Esophagus squamous epithelium (tissue), 5 donors: ENCODE measurements at regions not wholly inside any gene's neighbourhood (a gene's known extent, or its start where the extent isn't known, plus 50 kb on each side); places are given as distances from the start of the nearest gene placed in this dataset.

Source experiments
- DNase-seq: peaks from one replicate; lab custom pipeline; 2025; lab: John Stamatoyannopoulos, UW
- H3K27ac ChIP-seq, 4 donors: fragments of 200-600 bp; sonication (generic); one replicate each; pipeline ENCODE4 v1.5.1; 2016 to 2019; ENCODE audit warnings: mild to moderate bottlenecking in 1 of 4
- H3K27me3 ChIP-seq, 4 donors: fragments of 200-600 bp; sonication (generic); 1 replicate in 3 of 4; 2 replicates in 1 of 4; pipeline versions ENCODE4 v1.5.1 to v1.6.0; 2017 to 2021; ENCODE audit warnings: antibody characterized with exemption in 1 of 4
- H3K36me3 ChIP-seq, 3 donors: fragments of 200-600 bp; sonication (generic); one replicate each; pipeline ENCODE4 v1.5.1; 2016 to 2019
- H3K4me1 ChIP-seq, 3 donors: fragments of 200-600 bp; sonication (generic); one replicate each; pipeline ENCODE4 v1.5.1; 2017 to 2019
- H3K4me3 ChIP-seq, 4 donors: fragments of 200-600 bp; sonication (generic); 1 replicate in 3 of 4; 2 replicates in 1 of 4; pipeline ENCODE4 v1.5.1; 2016 to 2019; ENCODE audit warnings: mild to moderate bottlenecking in 2 of 4, moderate library complexity in 1 of 4
- H3K9me3 ChIP-seq, 3 donors: fragments of 200-600 bp; sonication (generic); one replicate each; pipeline ENCODE4 v1.5.1; 2016 to 2019
- POLR2A ChIP-seq, 4 donors: fragments of 450-650 bp; IDR thresholded peaks; one replicate each; pipeline ENCODE4 v1.6.1; 2017; ENCODE audit warnings: antibody characterized with exemption in 4 of 4, mild to moderate bottlenecking in 4 of 4, moderate library complexity in 3 of 4
- WGBS, 2 donors: methylation state at CpG; one replicate each; pipeline ENCODE4 v1.1.5; 2018; 5-methylcytosine and 5-hydroxymethylcytosine counted together
- intact Hi-C: fragments of 100-400 bp; cut with DNase I; formaldehyde crosslinking; loops from one replicate; pipeline ENCODE4 v1.15.0; 2022
- TF ChIP-seq, protein P1 (sequence below), 6 experiments: fragments of 450-650 bp in 4 of 6; fragments of 200-600 bp in 2 of 6; sonication (generic) in 2 of 6; IDR thresholded peaks; one replicate each; pipeline ENCODE4 v1.5.1; 2016 to 2019; ENCODE audit warnings: antibody characterized with exemption in 6 of 6, mild to moderate bottlenecking in 4 of 6, moderate library complexity in 4 of 6
- donor health status: DM: yes; HTN: yes; CAD: no.

- Histone ChIP-seq H3K9me3 (no peaks in the 10 kb centered on the region), H3K4me1 (no peaks in the 10 kb centered on the region), H3K4me3 (no peak overlapping the region), H3K27me3 (peaks cover 0 to 7% (median 0%) of the 10 kb centered on the region in 4 donors), H3K27ac (no peak overlapping the region), H3K36me3 (no peaks in the 10 kb centered on the region)
- DNase-seq, result no peak
- TF ChIP-seq, protein P1, sequence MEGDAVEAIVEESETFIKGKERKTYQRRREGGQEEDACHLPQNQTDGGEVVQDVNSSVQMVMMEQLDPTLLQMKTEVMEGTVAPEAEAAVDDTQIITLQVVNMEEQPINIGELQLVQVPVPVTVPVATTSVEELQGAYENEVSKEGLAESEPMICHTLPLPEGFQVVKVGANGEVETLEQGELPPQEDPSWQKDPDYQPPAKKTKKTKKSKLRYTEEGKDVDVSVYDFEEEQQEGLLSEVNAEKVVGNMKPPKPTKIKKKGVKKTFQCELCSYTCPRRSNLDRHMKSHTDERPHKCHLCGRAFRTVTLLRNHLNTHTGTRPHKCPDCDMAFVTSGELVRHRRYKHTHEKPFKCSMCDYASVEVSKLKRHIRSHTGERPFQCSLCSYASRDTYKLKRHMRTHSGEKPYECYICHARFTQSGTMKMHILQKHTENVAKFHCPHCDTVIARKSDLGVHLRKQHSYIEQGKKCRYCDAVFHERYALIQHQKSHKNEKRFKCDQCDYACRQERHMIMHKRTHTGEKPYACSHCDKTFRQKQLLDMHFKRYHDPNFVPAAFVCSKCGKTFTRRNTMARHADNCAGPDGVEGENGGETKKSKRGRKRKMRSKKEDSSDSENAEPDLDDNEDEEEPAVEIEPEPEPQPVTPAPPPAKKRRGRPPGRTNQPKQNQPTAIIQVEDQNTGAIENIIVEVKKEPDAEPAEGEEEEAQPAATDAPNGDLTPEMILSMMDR (IDR thresholded peaks at IDR 0.05), result no peak
- no peak for TF ChIP-seq POLR2A (IDR thresholded peaks at IDR 0.05)
- intact Hi-C loops, result no loop called here
- 84 to 90% methylated on average over 18 to 19 of the region's 24 CpGs for WGBS, 2 donors
Measured at GRCh38 chr11:71325418-71326327, 73.3 kb upstream of the SHANK2 start.

DNA sequence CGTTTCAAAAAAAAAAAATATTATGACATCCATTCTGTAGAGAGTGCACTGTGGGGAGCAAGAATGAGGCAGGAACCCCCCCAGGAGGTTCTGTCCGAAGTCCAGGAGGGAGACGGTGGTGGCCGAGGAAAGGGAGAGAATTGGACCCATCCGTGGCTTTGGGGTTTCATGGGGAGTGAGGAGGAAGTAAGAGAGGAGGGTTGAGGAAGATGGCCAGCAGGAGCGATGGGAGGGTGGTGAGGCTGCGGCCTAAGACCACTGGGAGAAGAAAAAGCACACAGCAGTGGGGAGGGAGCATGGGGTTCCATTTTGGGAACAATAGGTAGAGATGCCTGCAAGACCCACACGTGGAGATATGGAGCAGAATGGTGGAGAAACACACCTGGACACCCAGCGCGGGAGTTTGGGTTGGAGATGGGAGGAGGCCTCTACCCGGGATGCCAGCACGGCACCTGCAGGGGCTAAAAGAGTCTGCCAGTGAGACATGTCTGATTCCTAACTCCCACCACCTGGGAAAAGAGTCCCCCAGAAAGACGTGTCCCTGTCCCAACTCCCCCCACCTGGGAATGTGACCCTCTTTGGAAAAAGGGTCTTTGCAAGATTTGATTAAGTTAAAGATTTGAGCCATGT lies 72.5 kb upstream of the SHANK2 start:
- TF ChIP-seq, protein P1 (IDR thresholded peaks at IDR 0.05), result no peak
- TF ChIP-seq POLR2A (IDR thresholded peaks at IDR 0.05), result no peak
- Histone ChIP-seq H3K4me1 (no peaks in the 10 kb centered on the region), H3K27me3 (peaks cover 0 to 7% (median 0%) of the 10 kb centered on the region in 4 donors), H3K36me3 (no peaks in the 10 kb centered on the region), H3K4me3 (no peak overlapping the region), H3K9me3 (no peaks in the 10 kb centered on the region), H3K27ac (no peak overlapping the region)
- intact Hi-C loops, result no loop called here
- 86 to 88% methylated on average over 8 to 13 of the region's 13 CpGs for WGBS, 2 donors
- DNase-seq, result no peak

DNA sequence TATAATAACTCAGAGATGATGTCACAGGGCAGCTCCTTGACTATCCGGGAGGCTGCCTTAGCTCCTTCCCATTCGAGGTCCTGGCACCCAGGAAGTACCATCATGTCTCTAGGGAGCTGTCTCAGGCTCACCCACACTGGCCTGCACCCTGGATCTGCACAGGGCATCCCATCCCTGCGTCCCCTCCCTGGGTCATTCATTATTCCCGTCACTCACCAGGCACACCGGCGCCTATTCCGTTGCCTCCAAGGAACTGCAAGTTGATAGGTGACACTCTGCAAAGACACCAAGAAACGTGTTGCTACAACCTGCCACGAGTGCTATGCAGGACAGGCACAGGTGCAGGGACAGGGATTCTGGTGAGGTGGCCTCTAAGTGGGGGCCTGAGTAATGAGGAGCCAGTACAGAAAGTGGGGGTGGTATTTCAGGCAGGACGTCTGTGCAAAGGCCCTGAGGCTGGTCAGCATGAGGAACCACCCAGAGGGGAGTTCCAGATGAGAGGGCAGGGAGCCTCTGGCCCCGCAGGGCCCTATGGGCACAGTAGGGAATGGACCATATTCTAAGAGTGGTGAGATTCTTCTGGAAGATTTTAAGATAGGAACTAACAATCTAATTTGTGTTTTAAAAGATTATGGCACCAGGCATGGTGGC lies 71.6 kb upstream of the SHANK2 start:
- 48 to 74% methylated on average over 2 to 5 of the region's 11 CpGs for WGBS, 2 donors
- H3K27ac ChIP-seq, result no peak overlapping the region
- DNase-seq, result no peak
- peaks cover 0 to 7% (median 0%) of the 10 kb centered on the region in 4 donors for H3K27me3 ChIP-seq
- H3K4me3 ChIP-seq, result no peak overlapping the region
- H3K4me1 ChIP-seq, result no peaks in the 10 kb centered on the region
- intact Hi-C loops, result no loop called here
- H3K9me3 ChIP-seq, result no peaks in the 10 kb centered on the region
- H3K36me3 ChIP-seq, result no peaks in the 10 kb centered on the region
- TF ChIP-seq, protein P1 (IDR thresholded peaks at IDR 0.05), result no peak
- TF ChIP-seq POLR2A (IDR thresholded peaks at IDR 0.05), result no peak

GRCh38 chr11:71322861-71323582 lies 70.6 kb upstream of the SHANK2 start:
- no peaks in the 10 kb centered on the region for H3K9me3 ChIP-seq
- 72 to 80% methylated on average over 10 to 13 of the region's 13 CpGs for WGBS, 2 donors
- intact Hi-C loops, result no loop called here
- TF ChIP-seq, protein P1 (IDR thresholded peaks at IDR 0.05), result no peak
- TF ChIP-seq POLR2A (IDR thresholded peaks at IDR 0.05), result no peak
- no peak for DNase-seq
- H3K4me3 ChIP-seq, result no peak overlapping the region
- peaks cover 0 to 7% (median 0%) of the 10 kb centered on the region in 4 donors for H3K27me3 ChIP-seq
- no peaks in the 10 kb centered on the region for H3K4me1 ChIP-seq
- H3K36me3 ChIP-seq, result no peaks in the 10 kb centered on the region
- no peak overlapping the region for H3K27ac ChIP-seq
